ENCODE measurements at regions not wholly inside any gene's neighbourhood (a gene's known extent, or its start where the extent isn't known, plus 50 kb on each side); places are given as distances from the start of the nearest gene placed in this dataset.
"Not testable (repeated sequence)": the region's sequence is repeated elsewhere in the genome, so short reads cannot be mapped to it uniquely, and the experiment has no call there.

- in situ Hi-C loops (cut with MboI; ENCODE audit: low pct_unique_long_range_greater_than_20kb, low sequenced_read_pairs, unreplicated experiment) = no loop called here
- DNase-seq (ENCODE audit: low spot score) = no peak
Measured at GRCh38 chr2:220744861-220745260, 827.2 kb downstream of the EPHA4 start.

GRCh38 chr2:220745682-220746081 lies 826.4 kb downstream of the EPHA4 start:
- TF ChIP-seq CTCF (IDR thresholded peaks at IDR 0.05; ENCODE audit: extremely low read depth, insufficient read depth, missing control alignments) = no peak
- in situ Hi-C loops (cut with MboI; ENCODE audit: low pct_unique_long_range_greater_than_20kb, low sequenced_read_pairs, unreplicated experiment) = no loop called here

More at GRCh38 chr2:220744861-220745260, 827.2 kb downstream of the EPHA4 start:
- TF ChIP-seq CTCF (IDR thresholded peaks at IDR 0.05; ENCODE audit: extremely low read depth, insufficient read depth, missing control alignments) = no peak

GRCh38 chr2:220747736-220748135 lies 824.4 kb downstream of the EPHA4 start:
- TF ChIP-seq CTCF (IDR thresholded peaks at IDR 0.05; ENCODE audit: extremely low read depth, insufficient read depth, missing control alignments) = no peak
- in situ Hi-C loops (cut with MboI; ENCODE audit: low pct_unique_long_range_greater_than_20kb, low sequenced_read_pairs, unreplicated experiment) = no loop called here
- DNase-seq (ENCODE audit: low spot score) = no peak

More at GRCh38 chr2:220745682-220746081, 826.4 kb downstream of the EPHA4 start:
- DNase-seq (ENCODE audit: low spot score) = no peak

GRCh38 chr2:220748875-220749479 lies 823.1 kb downstream of the EPHA4 start:
- TF ChIP-seq CTCF (IDR thresholded peaks at IDR 0.05; ENCODE audit: extremely low read depth, insufficient read depth, missing control alignments) = no peak
- in situ Hi-C loops (cut with MboI; ENCODE audit: low pct_unique_long_range_greater_than_20kb, low sequenced_read_pairs, unreplicated experiment) = no loop called here

GRCh38 chr2:220753486-220753885 lies 818.6 kb downstream of the EPHA4 start:
- no peak for DNase-seq (ENCODE audit: low spot score)
- in situ Hi-C loops (cut with MboI; ENCODE audit: low pct_unique_long_range_greater_than_20kb, low sequenced_read_pairs, unreplicated experiment) = no loop called here
- no peak for TF ChIP-seq CTCF (IDR thresholded peaks at IDR 0.05; ENCODE audit: extremely low read depth, insufficient read depth, missing control alignments)

More at GRCh38 chr2:220748875-220749479, 823.1 kb downstream of the EPHA4 start:
- DNase-seq (ENCODE audit: low spot score) = no peak

- DNase-seq (ENCODE audit: low spot score) = no peak
- in situ Hi-C loops (cut with MboI; ENCODE audit: low pct_unique_long_range_greater_than_20kb, low sequenced_read_pairs, unreplicated experiment) = no loop called here
- TF ChIP-seq CTCF (IDR thresholded peaks at IDR 0.05; ENCODE audit: extremely low read depth, insufficient read depth, missing control alignments) = no peak
Measured at GRCh38 chr2:220756653-220757052, 815.5 kb downstream of the EPHA4 start.

- in situ Hi-C loops (cut with MboI; ENCODE audit: low pct_unique_long_range_greater_than_20kb, low sequenced_read_pairs, unreplicated experiment); DNase-seq (ENCODE audit: low spot score): not testable (repeated sequence)
Measured at GRCh38 chr2:220758376-220758775, 813.7 kb downstream of the EPHA4 start.
